ENCODE measurements at regions not wholly inside any gene's neighbourhood (a gene's known extent, or its start where the extent isn't known, plus 50 kb on each side); places are given as distances from the start of the nearest gene placed in this dataset.

DNA sequence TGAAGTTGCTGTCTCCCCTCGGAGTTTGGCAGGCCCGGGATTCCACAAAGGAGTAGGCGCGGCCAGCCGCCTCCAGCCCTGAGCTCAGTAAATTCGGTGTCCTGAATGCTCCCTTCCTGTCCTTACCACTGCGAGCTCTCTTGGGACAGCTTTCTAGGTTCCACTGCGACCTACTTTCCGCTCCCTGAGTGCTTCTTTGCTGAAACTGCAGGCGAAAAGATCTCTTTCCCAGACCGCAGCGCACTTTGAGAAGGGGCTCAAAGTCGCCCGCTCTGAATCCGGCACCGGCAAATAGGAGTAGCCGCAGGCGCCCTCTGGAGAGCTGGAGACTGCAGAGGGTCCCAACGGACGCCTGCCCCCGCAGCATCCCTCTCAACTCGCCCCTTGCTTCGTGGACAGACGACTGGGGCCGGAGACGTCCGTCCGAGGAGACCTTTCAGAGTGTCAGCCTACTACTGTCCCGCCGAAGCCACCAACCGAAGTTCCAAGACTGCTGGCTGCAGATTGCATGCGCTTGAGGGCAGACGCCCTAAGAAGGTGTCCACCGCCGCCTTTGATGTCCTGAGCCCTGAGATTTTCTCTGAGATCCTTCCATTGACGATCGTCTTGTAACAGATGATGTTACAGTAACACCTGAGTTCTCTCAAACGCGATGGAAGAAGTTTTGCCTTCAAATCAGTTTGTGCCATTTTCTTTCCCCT is 96.0 kb downstream of the ANXA2R start:
- TF ChIP-seq POLR2A (IDR thresholded peaks at IDR 0.05) (no peak), POLR2AphosphoS5 (IDR thresholded peaks at IDR 0.05) (no peak)
- TF ChIP-seq, protein P1, sequence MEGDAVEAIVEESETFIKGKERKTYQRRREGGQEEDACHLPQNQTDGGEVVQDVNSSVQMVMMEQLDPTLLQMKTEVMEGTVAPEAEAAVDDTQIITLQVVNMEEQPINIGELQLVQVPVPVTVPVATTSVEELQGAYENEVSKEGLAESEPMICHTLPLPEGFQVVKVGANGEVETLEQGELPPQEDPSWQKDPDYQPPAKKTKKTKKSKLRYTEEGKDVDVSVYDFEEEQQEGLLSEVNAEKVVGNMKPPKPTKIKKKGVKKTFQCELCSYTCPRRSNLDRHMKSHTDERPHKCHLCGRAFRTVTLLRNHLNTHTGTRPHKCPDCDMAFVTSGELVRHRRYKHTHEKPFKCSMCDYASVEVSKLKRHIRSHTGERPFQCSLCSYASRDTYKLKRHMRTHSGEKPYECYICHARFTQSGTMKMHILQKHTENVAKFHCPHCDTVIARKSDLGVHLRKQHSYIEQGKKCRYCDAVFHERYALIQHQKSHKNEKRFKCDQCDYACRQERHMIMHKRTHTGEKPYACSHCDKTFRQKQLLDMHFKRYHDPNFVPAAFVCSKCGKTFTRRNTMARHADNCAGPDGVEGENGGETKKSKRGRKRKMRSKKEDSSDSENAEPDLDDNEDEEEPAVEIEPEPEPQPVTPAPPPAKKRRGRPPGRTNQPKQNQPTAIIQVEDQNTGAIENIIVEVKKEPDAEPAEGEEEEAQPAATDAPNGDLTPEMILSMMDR (IDR thresholded peaks at IDR 0.05): no peak
